CD4-positive, alpha-beta memory T cell (primary cell): ENCODE measurements at regions not wholly inside any gene's neighbourhood (a gene's known extent, or its start where the extent isn't known, plus 50 kb on each side); places are given as distances from the start of the nearest gene placed in this dataset.

Experiments used
- CTCF ChIA-PET: fragments of 350-600 bp; sonication (Branson Sonifier 250); formaldehyde crosslinking; loops from one replicate; lab custom pipeline; 2021; ENCODE audit warnings: inconsistent platforms; ENCODE audit not compliant: partially characterized antibody; lab: Charles Lee
- POLR2A ChIA-PET: fragments of 350-600 bp; sonication (Branson Sonifier 250); formaldehyde crosslinking; loops from one replicate; lab custom pipeline; 2021; ENCODE audit not compliant: partially characterized antibody; lab: Charles Lee
- DNase-seq, 5 donors: peaks; one replicate each; pipeline versions ENCODE4 v3.0.0 to v3.0.0-alpha.2; 2020 to 2022; ENCODE audit warnings: mixed read lengths in 1 of 5
- H3K27ac ChIP-seq: one replicate; pipeline ENCODE4 v1.7.0; 2013; ENCODE audit warnings: low read depth, low read length
- H3K27me3 ChIP-seq: 2 replicates; pipeline ENCODE4 v1.7.0; 2013; ENCODE audit warnings: mild to moderate bottlenecking, low read length, moderate library complexity; ENCODE audit not compliant: insufficient read depth
- H3K36me3 ChIP-seq: 2 replicates; pipeline ENCODE4 v1.7.0; 2013; ENCODE audit warnings: mild to moderate bottlenecking, low read length, moderate library complexity; ENCODE audit not compliant: insufficient read depth
- H3K4me1 ChIP-seq: 2 replicates; pipeline ENCODE4 v1.7.0; 2013; ENCODE audit warnings: mild to moderate bottlenecking, low read length, moderate library complexity; ENCODE audit not compliant: insufficient read depth
- H3K4me3 ChIP-seq, 2 donors: one replicate each; pipeline ENCODE4 v1.7.0; 2013; ENCODE audit warnings: low read length in 2 of 2, mild to moderate bottlenecking in 1 of 2
- H3K9me3 ChIP-seq, 2 donors: one replicate each; pipeline ENCODE4 v1.7.0; 2013; ENCODE audit warnings: low read length in 2 of 2, control low read depth in 1 of 2; ENCODE audit not compliant: control insufficient read depth in 1 of 2
- H3K27ac Mint-ChIP-seq, 7 donors: one replicate each; pipeline ENCODE4 v1.8.0; 2020 to 2021; ENCODE audit warnings: mixed read lengths in 7 of 7, mild to moderate bottlenecking in 6 of 7, inconsistent platforms in 3 of 7, moderate library complexity in 3 of 7
- H3K27me3 Mint-ChIP-seq, 2 donors: one replicate each; pipeline ENCODE4 v1.8.0; 2020 to 2021; ENCODE audit warnings: mixed read lengths in 2 of 2
- H3K36me3 Mint-ChIP-seq, 2 donors: one replicate each; pipeline ENCODE4 v1.8.0; 2020 to 2021; ENCODE audit warnings: mixed read lengths in 2 of 2, inconsistent platforms in 1 of 2, mild to moderate bottlenecking in 1 of 2
- H3K4me1 Mint-ChIP-seq, 4 donors: one replicate each; pipeline ENCODE4 v1.8.0; 2020 to 2021; ENCODE audit warnings: mixed read lengths in 4 of 4, mild to moderate bottlenecking in 1 of 4
- H3K4me3 Mint-ChIP-seq, 8 donors: one replicate each; pipeline ENCODE4 v1.8.0; 2020 to 2021; ENCODE audit warnings: mixed read lengths in 8 of 8, mild to moderate bottlenecking in 7 of 8, moderate library complexity in 6 of 8, inconsistent platforms in 3 of 8
- H3K9me3 Mint-ChIP-seq, 8 donors: one replicate each; pipeline ENCODE4 v1.8.0; 2020 to 2021; ENCODE audit warnings: mixed read lengths in 8 of 8, mild to moderate bottlenecking in 5 of 8, inconsistent platforms in 3 of 8, moderate library complexity in 1 of 8
- intact Hi-C: fragments of 100-400 bp; cut with micrococcal nuclease; formaldehyde crosslinking; loops from one replicate; pipeline ENCODE4 v1.15.1; 2023

DNA sequence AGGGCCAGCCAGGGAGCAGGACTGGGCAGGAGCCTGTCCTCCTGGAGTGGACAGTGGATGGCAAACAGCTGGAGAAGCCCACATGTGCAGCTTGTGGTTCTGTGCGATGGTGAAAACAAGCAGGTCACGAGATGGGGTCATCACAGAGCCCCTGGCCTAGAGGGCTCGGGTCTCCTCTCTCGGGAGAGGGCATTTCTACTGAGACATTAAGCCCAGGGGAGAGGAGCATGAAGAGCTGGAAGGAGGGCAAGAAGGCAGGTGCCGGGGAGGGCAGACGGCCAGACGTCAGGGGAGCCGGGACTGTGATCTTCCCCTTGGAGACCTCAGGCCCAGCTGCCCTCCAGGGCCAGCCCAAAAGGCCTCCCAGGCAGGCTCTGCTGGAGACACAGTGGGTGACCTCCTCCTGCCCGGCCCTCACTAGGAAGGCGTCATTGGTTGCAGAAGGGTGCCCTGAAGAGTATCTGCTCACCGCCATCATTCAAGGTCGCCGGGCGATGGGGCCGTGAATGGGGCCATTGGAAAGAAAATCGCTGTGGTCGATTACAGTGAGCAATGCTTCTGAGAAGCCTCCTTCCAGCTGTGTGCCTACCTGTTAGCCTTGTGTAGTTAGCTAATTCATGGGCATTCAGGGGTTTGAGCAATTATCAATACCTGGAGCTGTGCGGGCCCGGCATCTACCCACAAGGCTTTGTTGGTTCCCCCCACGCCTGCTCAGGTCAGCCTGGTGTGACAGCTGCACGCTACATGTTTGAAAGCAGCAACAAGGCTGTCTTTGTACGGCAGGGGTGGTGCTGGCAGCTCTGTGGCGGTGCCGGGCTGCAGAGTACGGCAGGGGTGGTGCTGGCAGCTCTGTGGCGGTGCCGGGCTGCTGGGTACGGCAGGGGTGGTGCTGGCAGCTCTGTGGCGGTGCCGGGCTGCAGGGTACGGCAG, 72.3 kb upstream of the ACTRT2 start:
- Histone ChIP-seq H3K27ac (no peak overlapping the region), H3K4me1 (no peaks in the 10 kb centered on the region), H3K9me3 (no peaks in the 10 kb centered on the region), H3K27me3 (no peaks in the 10 kb centered on the region), H3K36me3 (no peaks in the 10 kb centered on the region), H3K4me3 (no peak overlapping the region)
- H3K27me3 Mint-ChIP-seq = peaks cover 2 to 10% of the 10 kb centered on the region in 2 donors
- H3K9me3 Mint-ChIP-seq = peaks cover 0 to 11% (median 10%) of the 10 kb centered on the region in 8 donors
- H3K4me1 Mint-ChIP-seq = no peaks in the 10 kb centered on the region
- ChIA-PET CTCF (no interaction called here), POLR2A (no interaction called here)
- H3K4me3 Mint-ChIP-seq = no peak overlapping the region
- peaks cover 0 to 1% of the 10 kb centered on the region in 2 donors for H3K36me3 Mint-ChIP-seq
- intact Hi-C loops = no loop called here
- DNase-seq = no peak
- no peak overlapping the region for H3K27ac Mint-ChIP-seq

DNA sequence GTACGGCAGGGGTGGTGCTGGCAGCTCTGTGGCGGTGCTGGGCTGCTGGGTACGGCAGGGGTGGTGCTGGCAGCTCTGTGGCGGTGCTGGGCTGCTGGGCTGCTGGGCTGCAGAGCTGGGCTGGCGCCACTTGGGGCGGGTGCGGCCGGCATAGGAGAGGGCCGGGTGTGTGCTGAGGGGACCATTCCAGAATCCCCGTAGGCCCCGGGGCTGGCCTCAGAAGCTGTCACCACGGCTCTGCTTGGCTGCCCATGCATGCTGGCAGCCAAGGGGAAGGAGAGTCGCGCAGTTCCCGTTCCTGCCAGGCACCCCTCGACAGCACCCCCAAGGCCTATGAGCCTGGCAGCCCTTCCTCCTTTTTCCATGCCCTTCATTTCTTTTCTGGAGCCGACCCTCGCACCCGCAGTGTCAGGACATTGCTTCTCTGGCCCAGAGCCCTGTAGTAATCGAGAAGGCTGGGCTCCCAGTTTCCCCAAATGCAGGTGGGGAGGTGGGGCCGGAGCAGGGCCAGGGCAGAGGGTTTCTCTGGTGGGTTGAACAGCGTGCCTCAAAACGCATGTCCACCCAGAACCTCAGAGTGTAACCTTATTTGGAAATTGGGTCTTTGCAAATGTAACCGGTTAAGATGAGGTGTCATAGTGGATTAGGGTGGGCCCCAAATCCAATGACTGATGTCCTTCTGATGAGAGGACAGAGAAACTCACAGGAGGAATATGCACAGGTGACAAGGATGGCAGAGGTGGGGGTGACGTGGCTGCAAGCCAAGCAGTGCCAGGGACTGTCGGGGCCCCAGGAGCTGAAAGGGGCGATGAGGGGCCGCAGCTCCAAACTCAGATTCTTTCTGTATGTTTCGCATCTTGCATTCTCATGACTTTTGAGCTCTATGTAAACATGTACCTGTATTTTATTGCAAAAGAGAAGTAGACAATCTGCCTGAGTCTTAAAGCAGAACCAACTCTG, 71.0 kb upstream of the ACTRT2 start:
- no peak overlapping the region for H3K27ac ChIP-seq
- H3K4me3 Mint-ChIP-seq = no peak overlapping the region
- no peak overlapping the region for H3K27ac Mint-ChIP-seq
- POLR2A ChIA-PET = no interaction called here
- intact Hi-C loops = no loop called here
- H3K27me3 Mint-ChIP-seq = peaks cover 5 to 10% of the 10 kb centered on the region in 2 donors
- H3K4me1 ChIP-seq = no peaks in the 10 kb centered on the region
- H3K9me3 ChIP-seq = no peaks in the 10 kb centered on the region
- H3K36me3 ChIP-seq = no peaks in the 10 kb centered on the region
- DNase-seq = no peak
- CTCF ChIA-PET = no interaction called here
- H3K4me1 Mint-ChIP-seq = no peaks in the 10 kb centered on the region
- peaks cover 3 to 23% (median 19%) of the 10 kb centered on the region in 8 donors for H3K9me3 Mint-ChIP-seq
- H3K4me3 ChIP-seq = no peak overlapping the region
- no peaks in the 10 kb centered on the region for H3K27me3 ChIP-seq
- peaks cover 0 to 5% of the 10 kb centered on the region in 2 donors for H3K36me3 Mint-ChIP-seq

DNA sequence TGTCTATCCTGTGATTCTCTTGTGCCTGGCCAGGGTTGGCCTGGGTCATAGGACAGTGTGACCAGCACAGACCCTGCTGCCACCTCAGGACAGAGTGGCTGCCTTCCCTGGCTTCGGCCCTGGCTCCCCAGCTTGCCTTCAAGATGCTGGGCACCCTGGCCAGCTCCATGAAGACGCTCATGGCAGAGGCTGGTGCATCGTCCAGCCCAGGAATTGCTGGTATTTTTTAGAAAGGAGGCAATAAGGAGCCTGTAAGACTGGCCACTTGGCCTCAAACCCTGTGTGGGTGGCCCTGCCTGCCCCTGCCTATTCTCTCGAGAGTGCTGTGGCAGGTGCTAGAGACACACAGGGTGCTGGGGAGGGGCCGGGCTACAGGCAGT, 70.4 kb upstream of the ACTRT2 start:
- Mint-ChIP-seq H3K4me3 (no peak overlapping the region), H3K27me3 (peaks cover 6 to 10% of the 10 kb centered on the region in 2 donors), H3K36me3 (peaks cover 2 to 5% of the 10 kb centered on the region in 2 donors), H3K27ac (no peak overlapping the region), H3K4me1 (no peaks in the 10 kb centered on the region), H3K9me3 (peaks cover 3 to 28% (median 24%) of the 10 kb centered on the region in 8 donors)
- H3K4me1 ChIP-seq = no peaks in the 10 kb centered on the region
- no peaks in the 10 kb centered on the region for H3K27me3 ChIP-seq
- no peak overlapping the region for H3K4me3 ChIP-seq
- H3K36me3 ChIP-seq = no peaks in the 10 kb centered on the region
- no peaks in the 10 kb centered on the region for H3K9me3 ChIP-seq
- ChIA-PET CTCF (no interaction called here), POLR2A (no interaction called here)
- no peak overlapping the region for H3K27ac ChIP-seq
- intact Hi-C loops = no loop called here
- DNase-seq = no peak

DNA sequence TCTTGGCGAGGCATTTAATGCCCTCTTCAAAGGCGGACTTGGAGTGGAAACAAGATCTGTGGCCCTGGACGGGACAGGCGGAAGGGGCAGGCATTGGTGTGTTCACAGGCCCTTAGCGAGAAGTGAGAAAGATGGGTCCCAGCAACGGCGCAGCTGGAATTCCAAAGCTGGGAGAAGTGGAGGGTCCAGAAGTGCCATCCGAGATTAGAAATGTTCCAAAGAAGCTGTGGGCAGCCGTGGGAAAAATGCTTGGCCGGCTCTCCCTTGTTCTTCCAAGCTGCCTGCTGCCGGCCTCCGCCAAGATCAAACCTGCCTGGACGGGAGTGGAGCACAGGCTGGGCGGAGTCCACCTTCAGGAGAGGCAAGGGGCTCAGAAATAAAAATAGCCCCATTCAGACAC, 69.4 kb upstream of the ACTRT2 start:
- Histone ChIP-seq H3K36me3 (no peaks in the 10 kb centered on the region), H3K9me3 (no peaks in the 10 kb centered on the region), H3K4me1 (no peaks in the 10 kb centered on the region), H3K27ac (no peak overlapping the region), H3K4me3 (no peak overlapping the region), H3K27me3 (no peaks in the 10 kb centered on the region)
- ChIA-PET POLR2A (no interaction called here), CTCF (no interaction called here)
- intact Hi-C loops = no loop called here
- Mint-ChIP-seq H3K27me3 (peaks cover 7% of the 10 kb centered on the region in 2 donors), H3K27ac (no peak overlapping the region), H3K36me3 (peaks cover 6% of the 10 kb centered on the region in 2 donors), H3K9me3 (peaks cover 3 to 37% (median 33%) of the 10 kb centered on the region in 8 donors), H3K4me1 (no peaks in the 10 kb centered on the region), H3K4me3 (peak overlapping the region in 1 of 8 donors; percentile 31)
- DNase-seq = no peak

DNA sequence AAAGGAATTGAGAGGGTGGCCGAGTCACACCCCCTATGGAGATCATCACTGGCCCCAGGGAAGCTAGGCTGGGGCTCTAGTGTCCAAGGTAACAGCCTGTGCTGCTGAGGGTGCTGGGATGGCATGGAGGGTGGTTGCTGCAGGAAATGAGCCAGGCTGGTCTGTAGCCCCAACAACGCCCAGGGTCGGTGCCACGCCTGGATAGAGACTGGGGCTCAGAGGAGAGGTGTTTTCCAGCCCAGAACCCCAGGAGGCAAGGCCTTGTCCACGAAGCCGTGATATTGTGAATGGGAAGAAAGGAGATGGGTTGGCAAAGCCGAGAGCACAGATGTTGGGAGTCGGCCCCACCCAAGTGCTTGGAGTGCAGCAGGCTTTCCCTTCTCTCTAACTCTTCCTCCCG, 68.9 kb upstream of the ACTRT2 start:
- no peaks in the 10 kb centered on the region for H3K9me3 ChIP-seq
- peaks cover 5 to 7% of the 10 kb centered on the region in 2 donors for H3K27me3 Mint-ChIP-seq
- no peak for DNase-seq
- H3K4me1 ChIP-seq = no peaks in the 10 kb centered on the region
- no peaks in the 10 kb centered on the region for H3K27me3 ChIP-seq
- intact Hi-C loops = no loop called here
- H3K9me3 Mint-ChIP-seq = peaks cover 3 to 42% (median 35%) of the 10 kb centered on the region in 8 donors
- no peak overlapping the region for H3K27ac Mint-ChIP-seq
- H3K27ac ChIP-seq = no peak overlapping the region
- H3K4me3 Mint-ChIP-seq = no peak overlapping the region
- CTCF ChIA-PET = no interaction called here
- no peaks in the 10 kb centered on the region for H3K4me1 Mint-ChIP-seq
- peaks cover 6% of the 10 kb centered on the region in 2 donors for H3K36me3 Mint-ChIP-seq
- no peak overlapping the region for H3K4me3 ChIP-seq
- POLR2A ChIA-PET = no interaction called here
- no peaks in the 10 kb centered on the region for H3K36me3 ChIP-seq

DNA sequence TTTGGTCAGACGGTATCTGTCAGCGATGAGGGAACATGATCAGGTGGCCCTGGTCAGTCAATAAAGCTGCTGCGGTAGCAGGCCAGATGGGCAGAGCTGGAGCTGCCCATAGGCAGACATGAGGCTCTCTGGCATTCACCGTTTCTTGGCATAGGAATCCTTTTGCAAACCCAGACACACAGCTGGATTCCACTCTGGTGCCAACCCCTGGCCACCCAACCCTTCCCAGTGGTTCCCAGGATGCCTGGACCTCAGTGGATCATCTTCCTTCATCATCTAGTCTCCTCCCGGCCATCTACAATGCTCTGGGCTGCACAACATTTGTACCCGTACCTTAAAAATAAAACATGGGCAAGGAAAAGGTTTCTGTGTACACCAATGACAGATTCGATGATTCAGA, 68.3 kb upstream of the ACTRT2 start:
- intact Hi-C loops = no loop called here
- Histone ChIP-seq H3K4me3 (no peak overlapping the region), H3K27me3 (no peaks in the 10 kb centered on the region), H3K9me3 (no peaks in the 10 kb centered on the region), H3K4me1 (no peaks in the 10 kb centered on the region), H3K27ac (no peak overlapping the region), H3K36me3 (no peaks in the 10 kb centered on the region)
- Mint-ChIP-seq H3K27me3 (peaks cover 5 to 6% of the 10 kb centered on the region in 2 donors), H3K36me3 (peaks cover 6% of the 10 kb centered on the region in 2 donors), H3K4me1 (no peaks in the 10 kb centered on the region), H3K27ac (no peak overlapping the region), H3K9me3 (peaks cover 3 to 48% (median 41%) of the 10 kb centered on the region in 8 donors), H3K4me3 (no peak overlapping the region)
- no peak for DNase-seq
- CTCF ChIA-PET = no interaction called here
- POLR2A ChIA-PET = no interaction called here

DNA sequence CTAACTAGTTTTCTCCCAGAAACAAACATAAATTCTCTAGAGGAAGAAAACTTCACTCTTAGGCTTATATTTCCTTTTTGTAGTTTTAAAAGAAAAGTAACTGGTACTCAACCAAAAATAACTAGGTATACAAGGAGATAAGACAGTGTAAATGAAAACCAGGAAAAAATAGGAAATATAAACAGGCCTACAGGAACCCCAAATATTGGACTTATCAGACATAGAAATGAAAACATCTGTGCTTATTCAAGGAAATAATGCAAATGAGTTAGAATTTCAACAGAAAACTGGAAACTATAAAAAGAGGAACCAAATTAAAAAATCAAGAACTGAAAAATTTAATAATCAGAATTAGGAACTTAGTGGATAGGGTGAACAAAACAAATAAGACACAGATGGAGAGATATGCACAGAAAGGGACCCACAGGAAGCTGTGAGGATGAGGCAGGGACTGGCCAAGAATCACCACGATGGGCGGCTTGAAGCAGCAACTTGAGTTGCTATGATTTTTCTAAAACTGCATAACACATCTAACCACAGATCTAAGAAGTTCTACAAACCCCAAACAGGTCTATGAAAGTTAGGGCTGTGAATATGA, 67.5 kb upstream of the ACTRT2 start:
- Mint-ChIP-seq H3K4me3 (no peak overlapping the region), H3K9me3 (peaks cover 3 to 56% (median 43%) of the 10 kb centered on the region in 8 donors), H3K27me3 (peaks cover 5 to 6% of the 10 kb centered on the region in 2 donors), H3K27ac (peak overlapping the region in 1 of 7 donors; percentile 29), H3K4me1 (no peaks in the 10 kb centered on the region), H3K36me3 (peaks cover 6% of the 10 kb centered on the region in 2 donors)
- Histone ChIP-seq H3K9me3 (no peaks in the 10 kb centered on the region), H3K27ac (no peak overlapping the region), H3K4me3 (no peak overlapping the region), H3K27me3 (no peaks in the 10 kb centered on the region), H3K4me1 (no peaks in the 10 kb centered on the region), H3K36me3 (no peaks in the 10 kb centered on the region)
- ChIA-PET POLR2A (no interaction called here), CTCF (no interaction called here)
- no peak for DNase-seq
- intact Hi-C loops = no loop called here
